PC-3 (cell line): ENCODE measurements at regions not wholly inside any gene's neighbourhood (a gene's known extent, or its start where the extent isn't known, plus 50 kb on each side); places are given as distances from the start of the nearest gene placed in this dataset.

Experiments
- ATAC-seq: fragments of 200-7000 bp; cut with Tn5 transposase; 2 replicates; pipeline ENCODE4 v1.9.1; 2020; ENCODE audit warnings: mild to moderate bottlenecking, moderate library complexity
- BruUV-seq: library from RNA; stranded (reverse); fragments of 400-500 nt; replicated peaks from 2 replicates; lab custom pipeline; 2021; lab: Mats Ljungman, UMichigan
- CTCF ChIA-PET: fragments of 300-600 bp; sonication (Branson Sonifier 250); formaldehyde crosslinking; loops from one replicate; lab custom pipeline; 2022; ENCODE audit warnings: antibody characterized with exemption; lab: Charles Lee
- POLR2A ChIA-PET: fragments of 300-600 bp; sonication (Branson Sonifier 250); formaldehyde crosslinking; loops from one replicate; lab custom pipeline; 2022; ENCODE audit warnings: antibody characterized with exemption; ENCODE audit not compliant: unreplicated experiment; lab: Charles Lee
- DNase-seq: peaks from one replicate; pipeline ENCODE4 v3.0.0-alpha.2; 2015
- H2AFZ ChIP-seq: fragments of 300-600 bp; sonication (generic); 2 replicates; pipeline ENCODE4 v1.6.0; 2016; ENCODE audit warnings: antibody characterized with exemption, low read length
- H3F3A ChIP-seq: fragments of 300-600 bp; sonication (generic); one replicate; pipeline ENCODE4 v1.6.0; 2017; ENCODE audit warnings: antibody characterized with exemption, low read length, control low read depth, mild to moderate bottlenecking; ENCODE audit not compliant: unreplicated experiment
- H3K27ac ChIP-seq: fragments of 300-600 bp; sonication (generic); 2 replicates; pipeline ENCODE4 v1.5.1; 2016; ENCODE audit warnings: mild to moderate bottlenecking, low read length
- H3K27me3 ChIP-seq: fragments of 300-600 bp; sonication (generic); 2 replicates; pipeline ENCODE4 v1.6.1; 2016; ENCODE audit warnings: low read length, mixed read lengths
- H3K36me3 ChIP-seq: fragments of 300-600 bp; sonication (generic); 2 replicates; pipeline ENCODE4 v1.6.1; 2016; ENCODE audit warnings: low read depth, mixed run types, low read length, mixed read lengths
- H3K4me1 ChIP-seq: fragments of 300-600 bp; sonication (generic); 2 replicates; pipeline ENCODE4 v1.5.1; 2016; ENCODE audit warnings: low read length; ENCODE audit not compliant: insufficient read depth
- H3K4me2 ChIP-seq: fragments of 300-600 bp; sonication (generic); 2 replicates; pipeline ENCODE4 v1.6.0; 2016; ENCODE audit warnings: low read length
- H3K4me3 ChIP-seq: fragments of 300-600 bp; sonication (generic); 2 replicates; pipeline ENCODE4 v1.5.1; 2016; ENCODE audit warnings: mild to moderate bottlenecking, low read length, mixed read lengths
- H3K79me2 ChIP-seq: fragments of 300-600 bp; sonication (generic); 2 replicates; pipeline ENCODE4 v1.6.1; 2017; ENCODE audit warnings: low read length, mixed read lengths
- H3K9ac ChIP-seq: fragments of 300-600 bp; sonication (generic); 2 replicates; pipeline ENCODE4 v1.6.0; 2016; ENCODE audit warnings: mild to moderate bottlenecking, low read length
- H3K9me2 ChIP-seq: fragments of 300-600 bp; sonication (generic); replicated peaks from 2 replicates; pipeline ENCODE4 v1.6.1; 2016; ENCODE audit warnings: mixed run types, low read length, mixed read lengths
- H3K9me3 ChIP-seq: fragments of 300-600 bp; sonication (generic); 2 replicates; pipeline ENCODE4 v1.6.1; 2016; ENCODE audit warnings: low read length, mixed read lengths
- H4K20me1 ChIP-seq: fragments of 300-600 bp; sonication (generic); 2 replicates; pipeline ENCODE4 v1.6.1; 2016; ENCODE audit warnings: low read length, mixed read lengths
- EZH2 ChIP-seq: fragments of 300-600 bp; sonication (generic); IDR thresholded peaks from one replicate; pipeline ENCODE4 v1.6.1; 2017; ENCODE audit warnings: antibody characterized with exemption, mild to moderate bottlenecking, low read length; ENCODE audit not compliant: unreplicated experiment
- EZH2phosphoT487 ChIP-seq: fragments of 300-600 bp; sonication (generic); IDR thresholded peaks from 2 replicates; pipeline ENCODE4 v1.6.1; 2018; ENCODE audit warnings: mild to moderate bottlenecking, antibody characterized with exemption, low read length, borderline replicate concordance
- intact Hi-C: fragments of 100-400 bp; cut with micrococcal nuclease; formaldehyde crosslinking; loops from 2 replicates; pipeline ENCODE4 v1.9.0; 2023
- TF ChIP-seq, protein P1 (sequence below): fragments of 300-600 bp; sonication (generic); conservative IDR thresholded peaks from 2 replicates; pipeline ENCODE4 v1.5.1; 2017; ENCODE audit warnings: antibody characterized with exemption, low read depth, mild to moderate bottlenecking, low read length

DNA sequence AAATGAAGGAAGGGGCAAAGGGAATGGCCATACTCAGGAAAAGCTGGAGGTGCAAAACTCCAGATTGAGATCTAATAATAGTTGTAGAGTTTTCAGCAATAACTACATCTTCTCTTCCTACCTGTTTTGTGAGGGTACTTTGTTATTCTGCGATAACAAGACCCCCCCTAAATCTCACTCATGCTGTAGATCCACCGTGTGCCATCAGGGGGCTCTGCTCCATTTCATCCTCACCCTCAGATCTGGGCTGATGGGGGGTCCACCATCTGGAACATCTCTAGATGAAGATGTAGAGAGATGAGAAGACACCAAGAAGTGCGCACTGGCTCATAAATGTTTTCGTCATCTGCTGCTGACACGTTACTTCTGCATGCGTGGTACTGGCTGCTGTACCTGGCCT, 135.9 kb upstream of the KIRREL3 start:
- intact Hi-C loops, result no loop called here
- Histone ChIP-seq H4K20me1 (no peaks in the 10 kb centered on the region), H3K27ac (no peak overlapping the region), H3K27me3 (peaks cover 32% of the 10 kb centered on the region), H3K9ac (no peak overlapping the region), H3K9me2 (no peaks in the 10 kb centered on the region), H3F3A (no peaks in the 10 kb centered on the region), H3K36me3 (no peaks in the 10 kb centered on the region), H3K4me1 (no peaks in the 10 kb centered on the region), H3K4me2 (no peak overlapping the region), H3K4me3 (no peak overlapping the region), H3K79me2 (no peaks in the 10 kb centered on the region), H3K9me3 (no peaks in the 10 kb centered on the region), H2AFZ (no peak overlapping the region)
- DNase-seq (no peak), ATAC-seq (no peak)
- no TSS peak for BruUV-seq
- ChIA-PET CTCF (no interaction called here), POLR2A (no interaction called here)
- TF ChIP-seq, protein P1, sequence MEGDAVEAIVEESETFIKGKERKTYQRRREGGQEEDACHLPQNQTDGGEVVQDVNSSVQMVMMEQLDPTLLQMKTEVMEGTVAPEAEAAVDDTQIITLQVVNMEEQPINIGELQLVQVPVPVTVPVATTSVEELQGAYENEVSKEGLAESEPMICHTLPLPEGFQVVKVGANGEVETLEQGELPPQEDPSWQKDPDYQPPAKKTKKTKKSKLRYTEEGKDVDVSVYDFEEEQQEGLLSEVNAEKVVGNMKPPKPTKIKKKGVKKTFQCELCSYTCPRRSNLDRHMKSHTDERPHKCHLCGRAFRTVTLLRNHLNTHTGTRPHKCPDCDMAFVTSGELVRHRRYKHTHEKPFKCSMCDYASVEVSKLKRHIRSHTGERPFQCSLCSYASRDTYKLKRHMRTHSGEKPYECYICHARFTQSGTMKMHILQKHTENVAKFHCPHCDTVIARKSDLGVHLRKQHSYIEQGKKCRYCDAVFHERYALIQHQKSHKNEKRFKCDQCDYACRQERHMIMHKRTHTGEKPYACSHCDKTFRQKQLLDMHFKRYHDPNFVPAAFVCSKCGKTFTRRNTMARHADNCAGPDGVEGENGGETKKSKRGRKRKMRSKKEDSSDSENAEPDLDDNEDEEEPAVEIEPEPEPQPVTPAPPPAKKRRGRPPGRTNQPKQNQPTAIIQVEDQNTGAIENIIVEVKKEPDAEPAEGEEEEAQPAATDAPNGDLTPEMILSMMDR, result peak; percentile 19; the same call in 1 of the 2 replicates
- no peak for TF ChIP-seq EZH2phosphoT487

DNA sequence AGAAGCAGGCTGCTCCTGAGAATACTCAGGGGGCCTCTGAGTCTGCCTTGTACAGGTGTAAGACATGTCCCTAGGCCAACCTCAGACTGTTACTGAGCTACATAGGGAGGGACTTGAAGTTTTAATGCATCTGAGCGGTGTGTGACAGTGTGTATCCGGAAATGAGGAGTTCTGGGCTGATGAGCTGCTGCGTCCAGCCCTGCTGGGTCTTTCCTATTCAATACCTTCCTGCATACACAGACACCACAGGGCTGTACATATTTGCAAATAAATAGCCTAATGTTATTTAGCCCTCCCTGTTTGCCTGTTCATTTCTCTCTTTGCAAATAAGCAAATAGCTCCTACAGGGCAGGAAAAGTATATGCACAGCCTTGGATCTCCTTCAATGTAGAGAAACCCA, 134.7 kb upstream of the KIRREL3 start:
- no peaks in the 10 kb centered on the region for H3K79me2 ChIP-seq
- POLR2A ChIA-PET, result no interaction called here
- ATAC-seq (no peak), DNase-seq (no peak)
- H3K9me3 ChIP-seq, result no peaks in the 10 kb centered on the region
- H3K9ac ChIP-seq, result no peak overlapping the region
- H4K20me1 ChIP-seq, result no peaks in the 10 kb centered on the region
- CTCF ChIA-PET, result no interaction called here
- no peaks in the 10 kb centered on the region for H3K9me2 ChIP-seq
- no peak overlapping the region for H3K4me2 ChIP-seq
- TF ChIP-seq EZH2 (no peak), EZH2phosphoT487 (no peak)
- TF ChIP-seq, protein P1, result no peak
- H3K36me3 ChIP-seq, result no peaks in the 10 kb centered on the region
- BruUV-seq, result no TSS peak
- no peak overlapping the region for H3K4me3 ChIP-seq
- no peak overlapping the region for H2AFZ ChIP-seq
- intact Hi-C loops, result no loop called here
- H3K4me1 ChIP-seq, result no peaks in the 10 kb centered on the region
- no peaks in the 10 kb centered on the region for H3F3A ChIP-seq
- H3K27ac ChIP-seq, result no peak overlapping the region
- H3K27me3 ChIP-seq, result peaks cover 29% of the 10 kb centered on the region

DNA sequence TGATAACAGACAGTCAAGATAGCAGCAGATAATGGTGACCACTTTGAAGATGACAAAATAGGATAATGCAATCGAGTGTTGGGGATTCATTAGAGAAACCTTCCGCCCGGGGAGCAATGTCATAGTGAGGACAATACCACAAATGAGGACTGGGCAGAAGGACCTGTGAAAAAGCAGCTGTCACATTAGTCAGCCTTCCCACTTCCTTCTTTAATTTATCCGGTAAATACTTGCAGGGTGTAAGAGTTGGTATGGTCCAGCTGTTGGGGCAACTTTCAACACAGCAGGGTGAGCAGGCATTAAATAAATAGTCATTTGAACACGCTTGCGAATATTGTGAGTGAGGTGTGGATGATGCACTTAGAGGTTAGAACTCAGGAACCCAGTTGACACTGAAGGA, 132.5 kb upstream of the KIRREL3 start:
- POLR2A ChIA-PET, result no interaction called here
- DNase-seq, result no peak
- no peaks in the 10 kb centered on the region for H3K4me1 ChIP-seq
- intact Hi-C loops, result no loop called here
- H2AFZ ChIP-seq, result no peak overlapping the region
- no peak for ATAC-seq
- H3K9me2 ChIP-seq, result no peaks in the 10 kb centered on the region
- H3K27ac ChIP-seq, result no peak overlapping the region
- no TSS peak for BruUV-seq
- no peak overlapping the region for H3K4me2 ChIP-seq
- peaks cover 10% of the 10 kb centered on the region for H3K27me3 ChIP-seq
- no peaks in the 10 kb centered on the region for H3F3A ChIP-seq
- no peaks in the 10 kb centered on the region for H4K20me1 ChIP-seq
- no peak overlapping the region for H3K9ac ChIP-seq
- no peaks in the 10 kb centered on the region for H3K9me3 ChIP-seq
- CTCF ChIA-PET, result no interaction called here
- H3K36me3 ChIP-seq, result no peaks in the 10 kb centered on the region
- TF ChIP-seq EZH2 (no peak), EZH2phosphoT487 (no peak)
- TF ChIP-seq, protein P1, result no peak
- no peak overlapping the region for H3K4me3 ChIP-seq
- H3K79me2 ChIP-seq, result no peaks in the 10 kb centered on the region
